ENCODE measurements at regions not wholly inside any gene's neighbourhood (a gene's known extent, or its start where the extent isn't known, plus 50 kb on each side); places are given as distances from the start of the nearest gene placed in this dataset.

GRCh38 chr10:78868456-78868855 lies 200.3 kb upstream of the ZMIZ1 start:
- DNase-seq (ENCODE audit: low read depth, low spot score), result no peak

- DNase-seq (ENCODE audit: low read depth, low spot score), result no peak
Observed at GRCh38 chr10:78868861-78869260, 199.9 kb upstream of the ZMIZ1 start.

- DNase-seq (ENCODE audit: low read depth, low spot score), result no peak
Observed at GRCh38 chr10:78869508-78870454, 199.0 kb upstream of the ZMIZ1 start.

GRCh38 chr10:78870458-78870857 lies 198.3 kb upstream of the ZMIZ1 start:
- no peak for DNase-seq (ENCODE audit: low read depth, low spot score)

GRCh38 chr10:78871796-78872195 lies 197.0 kb upstream of the ZMIZ1 start:
- DNase-seq (ENCODE audit: low read depth, low spot score), result no peak

- no peak for DNase-seq (ENCODE audit: low read depth, low spot score)
Observed at GRCh38 chr10:78873413-78873812, 195.4 kb upstream of the ZMIZ1 start.

- no peak for DNase-seq (ENCODE audit: low read depth, low spot score)
Observed at GRCh38 chr10:78875331-78875877, 193.4 kb upstream of the ZMIZ1 start.

GRCh38 chr10:78875932-78876331 lies 192.8 kb upstream of the ZMIZ1 start:
- no peak for DNase-seq (ENCODE audit: low read depth, low spot score)

- no peak for DNase-seq (ENCODE audit: low read depth, low spot score)
Observed at GRCh38 chr10:78876449-78876848, 192.3 kb upstream of the ZMIZ1 start.

GRCh38 chr10:78879621-78880020 lies 189.1 kb upstream of the ZMIZ1 start:
- DNase-seq (ENCODE audit: low read depth, low spot score), result no peak

GRCh38 chr10:78886129-78886528 lies 182.6 kb upstream of the ZMIZ1 start:
- DNase-seq (ENCODE audit: low read depth, low spot score), result no peak

GRCh38 chr10:78889536-78890063 lies 179.2 kb upstream of the ZMIZ1 start:
- DNase-seq (ENCODE audit: low read depth, low spot score), result no peak

GRCh38 chr10:78890506-78890905 lies 178.3 kb upstream of the ZMIZ1 start:
- DNase-seq (ENCODE audit: low read depth, low spot score), result no peak

GRCh38 chr10:78891741-78892140 lies 177.0 kb upstream of the ZMIZ1 start:
- no peak for DNase-seq (ENCODE audit: low read depth, low spot score)

- no peak for DNase-seq (ENCODE audit: low read depth, low spot score)
Observed at GRCh38 chr10:78892338-78893176, 176.2 kb upstream of the ZMIZ1 start.

- DNase-seq (ENCODE audit: low read depth, low spot score), result no peak
Observed at GRCh38 chr10:78893217-78893616, 175.5 kb upstream of the ZMIZ1 start.

GRCh38 chr10:78894089-78894840 lies 174.5 kb upstream of the ZMIZ1 start:
- DNase-seq (ENCODE audit: low read depth, low spot score), result no peak

GRCh38 chr10:78894841-78895195 lies 173.9 kb upstream of the ZMIZ1 start:
- DNase-seq (ENCODE audit: low read depth, low spot score), result no peak

GRCh38 chr10:78895469-78895868 lies 173.3 kb upstream of the ZMIZ1 start:
- DNase-seq (ENCODE audit: low read depth, low spot score), result no peak

GRCh38 chr10:78896159-78896928 lies 172.4 kb upstream of the ZMIZ1 start:
- DNase-seq (ENCODE audit: low read depth, low spot score), result no peak
